HCT116 (cell line): ENCODE measurements at regions not wholly inside any gene's neighbourhood (a gene's known extent, or its start where the extent isn't known, plus 50 kb on each side); places are given as distances from the start of the nearest gene placed in this dataset.

Experiments
- ATAC-seq: fragments of 200-7000 bp; cut with Tn5 transposase; 2 replicates; pipeline ENCODE4 v1.9.1; 2020; ENCODE audit warnings: mild to moderate bottlenecking, moderate library complexity
- BruUV-seq: library from RNA; stranded (reverse); fragments of 400-500 nt; replicated peaks from 2 replicates; lab custom pipeline; 2021; lab: Mats Ljungman, UMichigan
- CTCF ChIA-PET: fragments of 300-600 bp; sonication (Branson Sonifier 250); formaldehyde crosslinking; loops from one replicate; lab custom pipeline; 2021; ENCODE audit warnings: antibody characterized with exemption; lab: Charles Lee
- POLR2A ChIA-PET: fragments of 300-600, 350-600 bp; sonication (Branson Sonifier 250); formaldehyde crosslinking; loops from one replicate; lab custom pipeline; 2021; ENCODE audit warnings: antibody characterized with exemption; lab: Charles Lee
- RAD21 ChIA-PET, 2 experiments: fragments of 300-600 bp; sonication (Branson Sonifier 250); formaldehyde crosslinking; loops; one replicate each; lab custom pipeline; 2023; ENCODE audit warnings: low total read pairs in 2 of 2; ENCODE audit not compliant: uncharacterized antibody in 2 of 2, unreplicated experiment in 2 of 2, low non-redundant PET in 1 of 2; lab: Charles Lee
- DNase-seq: peaks from one replicate; pipeline ENCODE4 v3.0.0-alpha.2; 2010; ENCODE audit warnings: low read depth, low spot score
- H2AFZ ChIP-seq: fragments of 200-600 bp; shearing (Covaris generic), sonication (generic); 2 replicates; pipeline ENCODE4 v1.6.1; 2017; ENCODE audit warnings: low read depth, mixed run types, mixed read lengths, antibody characterized with exemption, low read length; ENCODE audit not compliant: poor library complexity, severe bottlenecking
- H3K27ac ChIP-seq: 2 replicates; pipeline ENCODE4 v1.5.1; 2012; ENCODE audit warnings: low read depth, low read length
- H3K27me3 ChIP-seq: fragments of 200-600 bp; sonication (generic); 2 replicates; pipeline ENCODE4 v1.6.1; 2016; ENCODE audit warnings: mixed run types, low read length, mixed read lengths; ENCODE audit not compliant: insufficient read depth
- H3K36me3 ChIP-seq, 2 experiments: fragments of 200-500 bp in 1 of 2; fragments of 200-600 bp in 1 of 2; sonication (Bioruptor generic) in 1 of 2; sonication (generic) in 1 of 2; 2 replicates each; pipeline versions ENCODE4 v1.5.1 to v1.6.1; 2014 to 2016; ENCODE audit warnings: low read length in 2 of 2, inconsistent platforms in 1 of 2, mixed read lengths in 1 of 2, mixed run types in 1 of 2; ENCODE audit not compliant: insufficient read depth in 2 of 2, control insufficient read depth in 1 of 2
- H3K4me1 ChIP-seq, 2 experiments: fragments of 200-600 bp in 1 of 2; sonication (generic) in 1 of 2; 2 replicates each; pipeline versions ENCODE4 v1.5.1 to v1.6.1; 2012 to 2017; ENCODE audit warnings: low read length in 2 of 2, inconsistent platforms in 1 of 2, mild to moderate bottlenecking in 1 of 2, mixed read lengths in 1 of 2, mixed run types in 1 of 2, moderate library complexity in 1 of 2; ENCODE audit not compliant: insufficient read depth in 2 of 2, control insufficient read depth in 1 of 2
- H3K4me2 ChIP-seq: fragments of 200-600 bp; sonication (generic); 2 replicates; pipeline ENCODE4 v1.6.1; 2017; ENCODE audit warnings: mixed run types, low read length, mixed read lengths
- H3K4me3 ChIP-seq, 2 experiments: fragments of 200-600 bp in 1 of 2; sonication (generic) in 1 of 2; replicated peaks in 1 of 2; 2 replicates each; pipeline ENCODE4 v1.5.1; 2011 to 2016; ENCODE audit warnings: low read length in 2 of 2, control low read depth in 1 of 2, low read depth in 1 of 2, mild to moderate bottlenecking in 1 of 2, mixed read lengths in 1 of 2, mixed run types in 1 of 2
- H3K79me2 ChIP-seq: fragments of 200-600 bp; sonication (generic); 2 replicates; pipeline ENCODE4 v1.6.1; 2017; ENCODE audit warnings: mild to moderate bottlenecking, mixed run types, low read length, moderate library complexity, mixed read lengths; ENCODE audit not compliant: insufficient read depth
- H3K9ac ChIP-seq: fragments of 200-600 bp; sonication (generic); 2 replicates; pipeline ENCODE4 v1.6.1; 2016; ENCODE audit warnings: low read length, mixed read lengths
- H3K9me2 ChIP-seq: fragments of 200-600 bp; sonication (generic), shearing (Covaris generic); 2 replicates; pipeline ENCODE4 v1.6.1; 2017; ENCODE audit warnings: mixed run types, mild to moderate bottlenecking, moderate library complexity; ENCODE audit not compliant: insufficient read depth
- H3K9me3 ChIP-seq, 2 experiments: fragments of 200-500 bp in 1 of 2; fragments of 200-600 bp in 1 of 2; sonication (Bioruptor generic) in 1 of 2; sonication (generic) in 1 of 2; 2 replicates each; pipeline ENCODE4 v1.6.1; 2014 to 2017; ENCODE audit warnings: low read length in 2 of 2, mixed read lengths in 2 of 2, inconsistent platforms in 1 of 2, low read depth in 1 of 2, mild to moderate bottlenecking in 1 of 2, mixed run types in 1 of 2, moderate library complexity in 1 of 2; ENCODE audit not compliant: control insufficient read depth in 1 of 2, insufficient read depth in 1 of 2
- H4K20me1 ChIP-seq: fragments of 200-600 bp; sonication (generic), shearing (Covaris generic); 2 replicates; pipeline ENCODE4 v1.6.1; 2017; ENCODE audit warnings: mixed run types, mild to moderate bottlenecking, moderate library complexity; ENCODE audit not compliant: insufficient read depth
- CEBPB ChIP-seq: IDR thresholded peaks from 2 replicates; pipeline ENCODE4 v1.6.1; 2012; ENCODE audit warnings: low read depth
- ELF1 ChIP-seq: IDR thresholded peaks from 2 replicates; pipeline ENCODE4 v1.6.1; 2012; ENCODE audit warnings: low read depth, borderline replicate concordance
- EZH2 ChIP-seq: fragments of 200-600 bp; sonication (generic); IDR thresholded peaks from 2 replicates; pipeline ENCODE4 v1.6.1; 2017; ENCODE audit warnings: antibody characterized with exemption, mixed run types
- EZH2phosphoT487 ChIP-seq: fragments of 200-600 bp; IDR thresholded peaks from 2 replicates; pipeline ENCODE4 v1.6.1; 2018; ENCODE audit warnings: antibody characterized with exemption, borderline replicate concordance
- FOSL1 ChIP-seq: IDR thresholded peaks from 2 replicates; pipeline ENCODE4 v1.6.1; 2012; ENCODE audit warnings: low read depth
- POLR2A ChIP-seq: IDR thresholded peaks from 2 replicates; pipeline ENCODE4 v1.7.0; 2011; ENCODE audit warnings: borderline replicate concordance; ENCODE audit not compliant: insufficient read depth, insufficient read length; ENCODE audit errors: extremely low read depth
- POLR2AphosphoS5 ChIP-seq: IDR thresholded peaks from 2 replicates; pipeline ENCODE4 v1.6.1; 2011; ENCODE audit warnings: mild to moderate bottlenecking, low read depth, low read length, moderate library complexity
- SP1 ChIP-seq: IDR thresholded peaks from 2 replicates; pipeline ENCODE4 v1.6.1; 2012; ENCODE audit warnings: low read depth
- SRF ChIP-seq: IDR thresholded peaks from 2 replicates; pipeline ENCODE4 v1.6.1; 2012; ENCODE audit warnings: low read depth
- TCF7L2 ChIP-seq: IDR thresholded peaks from 2 replicates; pipeline ENCODE4 v1.7.0; 2011; ENCODE audit warnings: borderline replicate concordance, inconsistent platforms; ENCODE audit not compliant: insufficient read depth, insufficient read length; ENCODE audit errors: extremely low read depth
- YY1 ChIP-seq: IDR thresholded peaks from 2 replicates; pipeline ENCODE4 v1.6.1; 2011; ENCODE audit warnings: low read length, low read depth, moderate library complexity, mild to moderate bottlenecking; ENCODE audit not compliant: insufficient replicate concordance; ENCODE audit errors: extremely low read depth
- ZNF274 ChIP-seq: fragments of 200-500 bp; sonication (Bioruptor generic); IDR thresholded peaks from 2 replicates; pipeline ENCODE4 v1.6.1; 2014; ENCODE audit warnings: mild to moderate bottlenecking, low read depth, low read length, inconsistent platforms
- intact Hi-C: fragments of 100-400 bp; cut with micrococcal nuclease; formaldehyde crosslinking; loops from 2 replicates; pipeline ENCODE4 v1.10.0; 2022
- TF ChIP-seq, protein P1 (sequence below): IDR thresholded peaks from 2 replicates; pipeline ENCODE4 v1.6.1; 2011; ENCODE audit warnings: mild to moderate bottlenecking, low read length, moderate library complexity; ENCODE audit not compliant: insufficient replicate concordance; ENCODE audit errors: extremely low read depth
- TF ChIP-seq, protein P2 (sequence below): IDR thresholded peaks from 2 replicates; pipeline ENCODE4 v1.6.1; 2012
- TF ChIP-seq, protein P3 (sequence below), 3 experiments: fragments of 200-600 bp in 1 of 3; sonication (generic) in 1 of 3; IDR thresholded peaks in 2 of 3; conservative IDR thresholded peaks in 1 of 3; 2 replicates each; pipeline ENCODE4 v1.5.1; 2012 to 2017; ENCODE audit warnings: low read depth in 2 of 3, low read length in 2 of 3, antibody characterized with exemption in 1 of 3, borderline replicate concordance in 1 of 3, control low read depth in 1 of 3, mild to moderate bottlenecking in 1 of 3, mixed read lengths in 1 of 3, mixed run types in 1 of 3, moderate library complexity in 1 of 3; ENCODE audit not compliant: insufficient read depth in 1 of 3
- TF ChIP-seq, protein P4 (sequence below): IDR thresholded peaks from 2 replicates; pipeline ENCODE4 v1.6.1; 2012; ENCODE audit warnings: low read depth

DNA sequence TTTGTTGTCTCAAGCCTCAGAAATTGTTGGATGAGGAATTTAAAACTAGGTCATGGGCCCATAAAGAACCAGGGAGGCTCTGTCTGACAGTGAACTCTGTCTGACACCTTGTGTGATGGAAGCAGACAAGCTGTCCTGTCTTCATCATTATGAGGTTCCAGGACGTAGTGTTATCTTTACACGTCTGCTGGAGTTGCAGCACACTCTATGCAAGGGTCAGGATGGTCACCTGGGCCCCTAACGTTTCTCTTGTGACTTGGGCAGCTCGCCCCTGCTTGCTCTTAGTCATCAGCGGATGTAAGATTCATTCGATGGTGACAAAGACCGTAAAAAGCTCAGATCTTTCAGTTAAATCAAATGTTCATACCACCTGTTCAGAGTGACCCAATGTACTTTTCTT lies 92.0 kb upstream of the ADGRG2 start:
- H3K27ac ChIP-seq, result no peak overlapping the region

More for the DNA sequence above, 92.0 kb upstream of the ADGRG2 start:
- H2AFZ ChIP-seq, result no peak overlapping the region
- no peak for TF ChIP-seq EZH2phosphoT487
- TF ChIP-seq, protein P1, sequence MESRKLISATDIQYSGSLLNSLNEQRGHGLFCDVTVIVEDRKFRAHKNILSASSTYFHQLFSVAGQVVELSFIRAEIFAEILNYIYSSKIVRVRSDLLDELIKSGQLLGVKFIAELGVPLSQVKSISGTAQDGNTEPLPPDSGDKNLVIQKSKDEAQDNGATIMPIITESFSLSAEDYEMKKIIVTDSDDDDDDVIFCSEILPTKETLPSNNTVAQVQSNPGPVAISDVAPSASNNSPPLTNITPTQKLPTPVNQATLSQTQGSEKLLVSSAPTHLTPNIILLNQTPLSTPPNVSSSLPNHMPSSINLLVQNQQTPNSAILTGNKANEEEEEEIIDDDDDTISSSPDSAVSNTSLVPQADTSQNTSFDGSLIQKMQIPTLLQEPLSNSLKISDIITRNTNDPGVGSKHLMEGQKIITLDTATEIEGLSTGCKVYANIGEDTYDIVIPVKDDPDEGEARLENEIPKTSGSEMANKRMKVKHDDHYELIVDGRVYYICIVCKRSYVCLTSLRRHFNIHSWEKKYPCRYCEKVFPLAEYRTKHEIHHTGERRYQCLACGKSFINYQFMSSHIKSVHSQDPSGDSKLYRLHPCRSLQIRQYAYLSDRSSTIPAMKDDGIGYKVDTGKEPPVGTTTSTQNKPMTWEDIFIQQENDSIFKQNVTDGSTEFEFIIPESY, result no peak
- TF ChIP-seq CEBPB, result no peak
- no peak for TF ChIP-seq YY1
- TF ChIP-seq ELF1, result no peak
- TF ChIP-seq, protein P2, sequence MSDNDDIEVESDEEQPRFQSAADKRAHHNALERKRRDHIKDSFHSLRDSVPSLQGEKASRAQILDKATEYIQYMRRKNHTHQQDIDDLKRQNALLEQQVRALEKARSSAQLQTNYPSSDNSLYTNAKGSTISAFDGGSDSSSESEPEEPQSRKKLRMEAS, result no peak
- no peak for TF ChIP-seq SP1
- TF ChIP-seq, protein P3, sequence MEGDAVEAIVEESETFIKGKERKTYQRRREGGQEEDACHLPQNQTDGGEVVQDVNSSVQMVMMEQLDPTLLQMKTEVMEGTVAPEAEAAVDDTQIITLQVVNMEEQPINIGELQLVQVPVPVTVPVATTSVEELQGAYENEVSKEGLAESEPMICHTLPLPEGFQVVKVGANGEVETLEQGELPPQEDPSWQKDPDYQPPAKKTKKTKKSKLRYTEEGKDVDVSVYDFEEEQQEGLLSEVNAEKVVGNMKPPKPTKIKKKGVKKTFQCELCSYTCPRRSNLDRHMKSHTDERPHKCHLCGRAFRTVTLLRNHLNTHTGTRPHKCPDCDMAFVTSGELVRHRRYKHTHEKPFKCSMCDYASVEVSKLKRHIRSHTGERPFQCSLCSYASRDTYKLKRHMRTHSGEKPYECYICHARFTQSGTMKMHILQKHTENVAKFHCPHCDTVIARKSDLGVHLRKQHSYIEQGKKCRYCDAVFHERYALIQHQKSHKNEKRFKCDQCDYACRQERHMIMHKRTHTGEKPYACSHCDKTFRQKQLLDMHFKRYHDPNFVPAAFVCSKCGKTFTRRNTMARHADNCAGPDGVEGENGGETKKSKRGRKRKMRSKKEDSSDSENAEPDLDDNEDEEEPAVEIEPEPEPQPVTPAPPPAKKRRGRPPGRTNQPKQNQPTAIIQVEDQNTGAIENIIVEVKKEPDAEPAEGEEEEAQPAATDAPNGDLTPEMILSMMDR (IDR thresholded peaks at IDR 0.05 in 2 of 3, conservative IDR thresholded peaks at IDR 0.05 in 1 of 3; ENCODE audit: borderline replicate concordance in 1 of 3, insufficient read depth in 1 of 3, low read depth in 2 of 3, low read length in 2 of 3), result no peak
- no peak for TF ChIP-seq SRF
- no peak for TF ChIP-seq POLR2A
- no peak for TF ChIP-seq EZH2
- TF ChIP-seq, protein P4, sequence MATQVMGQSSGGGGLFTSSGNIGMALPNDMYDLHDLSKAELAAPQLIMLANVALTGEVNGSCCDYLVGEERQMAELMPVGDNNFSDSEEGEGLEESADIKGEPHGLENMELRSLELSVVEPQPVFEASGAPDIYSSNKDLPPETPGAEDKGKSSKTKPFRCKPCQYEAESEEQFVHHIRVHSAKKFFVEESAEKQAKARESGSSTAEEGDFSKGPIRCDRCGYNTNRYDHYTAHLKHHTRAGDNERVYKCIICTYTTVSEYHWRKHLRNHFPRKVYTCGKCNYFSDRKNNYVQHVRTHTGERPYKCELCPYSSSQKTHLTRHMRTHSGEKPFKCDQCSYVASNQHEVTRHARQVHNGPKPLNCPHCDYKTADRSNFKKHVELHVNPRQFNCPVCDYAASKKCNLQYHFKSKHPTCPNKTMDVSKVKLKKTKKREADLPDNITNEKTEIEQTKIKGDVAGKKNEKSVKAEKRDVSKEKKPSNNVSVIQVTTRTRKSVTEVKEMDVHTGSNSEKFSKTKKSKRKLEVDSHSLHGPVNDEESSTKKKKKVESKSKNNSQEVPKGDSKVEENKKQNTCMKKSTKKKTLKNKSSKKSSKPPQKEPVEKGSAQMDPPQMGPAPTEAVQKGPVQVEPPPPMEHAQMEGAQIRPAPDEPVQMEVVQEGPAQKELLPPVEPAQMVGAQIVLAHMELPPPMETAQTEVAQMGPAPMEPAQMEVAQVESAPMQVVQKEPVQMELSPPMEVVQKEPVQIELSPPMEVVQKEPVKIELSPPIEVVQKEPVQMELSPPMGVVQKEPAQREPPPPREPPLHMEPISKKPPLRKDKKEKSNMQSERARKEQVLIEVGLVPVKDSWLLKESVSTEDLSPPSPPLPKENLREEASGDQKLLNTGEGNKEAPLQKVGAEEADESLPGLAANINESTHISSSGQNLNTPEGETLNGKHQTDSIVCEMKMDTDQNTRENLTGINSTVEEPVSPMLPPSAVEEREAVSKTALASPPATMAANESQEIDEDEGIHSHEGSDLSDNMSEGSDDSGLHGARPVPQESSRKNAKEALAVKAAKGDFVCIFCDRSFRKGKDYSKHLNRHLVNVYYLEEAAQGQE, result no peak
- no peak for TF ChIP-seq TCF7L2
- no peak for TF ChIP-seq POLR2AphosphoS5
- TF ChIP-seq ZNF274, result no peak
- TF ChIP-seq FOSL1, result no peak
- H4K20me1 ChIP-seq, result no peaks in the 10 kb centered on the region
- no peak overlapping the region for H3K4me3 ChIP-seq
- no peaks in the 10 kb centered on the region for H3K9me3 ChIP-seq
- no peak overlapping the region for H3K4me2 ChIP-seq
- H3K4me1 ChIP-seq, result no peaks in the 10 kb centered on the region
- ChIA-PET POLR2A (no interaction called here), CTCF (no interaction called here), RAD21 (no interaction called here)
- DNase-seq, result no peak
- H3K9ac ChIP-seq, result no peak overlapping the region
- 0 out of 2 replicates have a peak, but pooled peaks cover 3% of the 10 kb centered on the region for H3K27me3 ChIP-seq
- H3K9me2 ChIP-seq, result no peaks in the 10 kb centered on the region
- no peaks in the 10 kb centered on the region for H3K36me3 ChIP-seq
- intact Hi-C loops, result no loop called here
- no peaks in the 10 kb centered on the region for H3K79me2 ChIP-seq
- BruUV-seq, result no TSS peak
- no peak for ATAC-seq
